ENCODE measurements at regions not wholly inside any gene's neighbourhood (a gene's known extent, or its start where the extent isn't known, plus 50 kb on each side); places are given as distances from the start of the nearest gene placed in this dataset.

DNA sequence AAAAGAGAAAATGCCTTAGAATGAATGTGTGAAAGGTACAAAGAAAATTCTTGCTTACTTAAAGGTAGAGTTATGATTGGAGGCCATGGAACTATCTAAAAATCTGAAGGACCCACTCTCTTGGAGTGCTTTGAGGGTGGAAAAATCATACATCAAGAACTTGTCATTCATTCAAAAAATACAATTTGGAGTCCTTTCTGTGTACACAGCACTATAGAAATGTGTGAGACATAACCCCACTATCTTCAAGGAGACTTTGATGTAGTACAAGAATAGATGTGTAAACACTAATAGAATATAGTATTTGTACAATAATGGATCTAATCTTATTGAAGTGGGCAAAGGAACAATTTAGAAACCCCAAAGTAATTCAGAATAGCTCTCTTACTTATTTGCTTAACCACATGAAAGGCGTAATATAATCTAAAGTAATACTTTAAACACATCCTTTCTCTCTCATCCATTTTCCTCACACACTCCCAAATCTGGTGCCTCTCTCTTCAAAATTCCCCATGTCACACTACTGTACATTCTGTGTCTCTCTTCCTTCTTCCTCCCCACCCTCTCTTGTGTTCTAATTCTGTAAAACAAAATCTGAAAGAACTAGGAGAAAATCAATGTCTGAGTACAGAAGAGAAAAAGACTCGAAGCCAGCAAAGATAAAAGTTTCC is 166.7 kb downstream of the DNAJB9 start:
- no peak for DNase-seq (ENCODE audit: low spot score in 2 of 2)
- no peak overlapping the region for H3K4me3 Mint-ChIP-seq
- no peak overlapping the region for H3K27ac Mint-ChIP-seq
- no peaks in the 10 kb centered on the region for H3K9me3 Mint-ChIP-seq
- H3K4me1 Mint-ChIP-seq, result no peaks in the 10 kb centered on the region
- no peak for ATAC-seq
- no peaks in the 10 kb centered on the region for H3K36me3 Mint-ChIP-seq

GRCh38 chr7:108770981-108771745 is 201.5 kb downstream of the DNAJB9 start:
- Mint-ChIP-seq H3K9me3 (no peaks in the 10 kb centered on the region), H3K4me1 (no peaks in the 10 kb centered on the region), H3K27ac (no peak overlapping the region), H3K4me3 (no peak overlapping the region), H3K36me3 (no peaks in the 10 kb centered on the region)
- DNase-seq (ENCODE audit: low spot score in 2 of 2), result no peak
- ATAC-seq, result no peak

DNA sequence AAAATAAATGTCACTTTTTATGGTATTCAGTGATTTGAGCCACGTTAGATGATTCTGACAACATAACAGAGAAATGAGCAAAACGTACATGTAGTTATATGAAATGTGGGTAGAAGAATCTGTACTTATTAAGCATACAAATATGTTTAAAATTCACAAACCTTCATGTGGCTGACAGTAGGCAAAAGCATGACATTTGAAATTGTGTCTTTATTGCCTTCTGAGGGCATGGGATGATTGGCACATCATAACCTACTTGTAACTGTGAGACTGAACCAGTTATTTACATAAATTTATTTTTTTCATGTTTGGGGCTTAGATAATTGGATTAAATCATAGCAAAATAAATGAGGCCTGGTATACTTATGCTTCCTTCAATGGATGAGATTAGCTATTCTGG is 202.2 kb downstream of the DNAJB9 start:
- no peak overlapping the region for H3K4me3 Mint-ChIP-seq
- H3K27ac Mint-ChIP-seq, result no peak overlapping the region
- ATAC-seq, result no peak
- DNase-seq (ENCODE audit: low spot score in 2 of 2), result no peak
- no peaks in the 10 kb centered on the region for H3K9me3 Mint-ChIP-seq
- H3K36me3 Mint-ChIP-seq, result no peaks in the 10 kb centered on the region
- H3K4me1 Mint-ChIP-seq, result no peaks in the 10 kb centered on the region

GRCh38 chr7:108777966-108778365 is 208.3 kb downstream of the DNAJB9 start:
- peaks cover 3% of the 10 kb centered on the region for H3K9me3 Mint-ChIP-seq
- ATAC-seq (no peak), DNase-seq (ENCODE audit: low spot score in 2 of 2) (no peak)
- H3K4me3 Mint-ChIP-seq, result no peak overlapping the region
- no peaks in the 10 kb centered on the region for H3K36me3 Mint-ChIP-seq
- no peak overlapping the region for H3K27ac Mint-ChIP-seq
- H3K4me1 Mint-ChIP-seq, result no peaks in the 10 kb centered on the region

GRCh38 chr7:108789451-108789850 is 219.8 kb downstream of the DNAJB9 start:
- Mint-ChIP-seq H3K36me3 (no peaks in the 10 kb centered on the region), H3K27ac (no peak overlapping the region), H3K4me3 (no peak overlapping the region), H3K4me1 (no peaks in the 10 kb centered on the region), H3K9me3 (peaks cover 20% of the 10 kb centered on the region)
- ATAC-seq (no peak), DNase-seq (ENCODE audit: low spot score in 2 of 2) (no peak)

GRCh38 chr7:108794466-108794865 is 224.8 kb downstream of the DNAJB9 start:
- no peak for ATAC-seq

DNA sequence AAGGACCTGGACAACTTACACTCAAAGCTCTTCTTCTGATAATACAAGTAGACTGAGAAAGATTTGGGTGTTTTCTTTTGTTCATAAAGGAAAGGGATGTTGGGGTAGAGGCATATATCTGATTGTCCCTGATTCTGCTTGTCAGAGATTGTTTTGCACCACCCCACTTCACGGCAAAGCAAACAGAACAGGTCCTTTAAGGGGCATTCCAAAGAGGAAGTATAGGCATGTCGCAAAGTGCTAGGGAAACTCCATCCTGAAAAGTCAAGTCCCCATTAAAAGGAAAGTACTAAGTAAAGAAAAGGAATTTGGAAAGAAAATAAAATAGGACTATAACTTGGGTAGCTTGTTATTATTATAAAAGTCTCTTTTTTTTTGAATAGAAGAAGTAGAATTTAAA is 233.0 kb downstream of the DNAJB9 start:
- no peak for ATAC-seq
- no peak overlapping the region for H3K4me3 Mint-ChIP-seq
- DNase-seq (ENCODE audit: low spot score in 2 of 2), result no peak
- H3K4me1 Mint-ChIP-seq, result no peaks in the 10 kb centered on the region
- no peaks in the 10 kb centered on the region for H3K36me3 Mint-ChIP-seq
- peaks cover 10% of the 10 kb centered on the region for H3K9me3 Mint-ChIP-seq
- H3K27ac Mint-ChIP-seq, result no peak overlapping the region

More at GRCh38 chr7:108794466-108794865, 224.8 kb downstream of the DNAJB9 start:
- no peaks in the 10 kb centered on the region for H3K4me1 Mint-ChIP-seq
- H3K27ac Mint-ChIP-seq, result no peak overlapping the region
- peaks cover 11% of the 10 kb centered on the region for H3K9me3 Mint-ChIP-seq
- no peak overlapping the region for H3K4me3 Mint-ChIP-seq
- no peaks in the 10 kb centered on the region for H3K36me3 Mint-ChIP-seq
- no peak for DNase-seq (ENCODE audit: low spot score in 2 of 2)

DNA sequence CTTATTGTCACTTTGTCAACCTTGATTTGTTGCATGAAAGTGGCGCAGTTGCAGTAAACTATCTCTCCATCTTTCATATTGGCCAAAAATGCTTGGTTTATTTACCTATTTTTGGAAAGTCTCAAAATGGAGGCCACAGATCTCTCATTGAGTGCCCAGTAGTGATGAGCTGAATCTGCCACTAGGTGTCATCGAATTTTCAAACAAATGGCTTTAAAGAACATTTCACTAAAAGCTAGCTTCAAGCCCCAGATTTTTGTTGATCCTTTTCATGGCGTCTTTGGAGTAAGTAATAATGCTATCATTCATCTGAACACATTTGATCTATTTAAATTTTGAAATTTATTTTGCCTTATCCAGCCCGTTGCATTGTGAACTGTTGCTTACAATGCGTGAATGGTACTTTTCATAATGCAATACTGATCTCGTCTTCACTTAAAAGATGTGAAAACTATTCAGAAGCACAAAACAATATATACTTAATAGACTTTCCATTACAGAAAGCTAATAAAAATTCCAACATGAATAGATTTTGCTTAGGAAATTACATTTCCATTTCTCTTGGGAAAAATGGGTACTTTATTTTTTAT is 236.2 kb downstream of the DNAJB9 start:
- Mint-ChIP-seq H3K36me3 (no peaks in the 10 kb centered on the region), H3K9me3 (no peaks in the 10 kb centered on the region), H3K4me3 (no peak overlapping the region), H3K4me1 (no peaks in the 10 kb centered on the region), H3K27ac (no peak overlapping the region)
- ATAC-seq (no peak), DNase-seq (ENCODE audit: low spot score in 2 of 2) (no peak)

DNA sequence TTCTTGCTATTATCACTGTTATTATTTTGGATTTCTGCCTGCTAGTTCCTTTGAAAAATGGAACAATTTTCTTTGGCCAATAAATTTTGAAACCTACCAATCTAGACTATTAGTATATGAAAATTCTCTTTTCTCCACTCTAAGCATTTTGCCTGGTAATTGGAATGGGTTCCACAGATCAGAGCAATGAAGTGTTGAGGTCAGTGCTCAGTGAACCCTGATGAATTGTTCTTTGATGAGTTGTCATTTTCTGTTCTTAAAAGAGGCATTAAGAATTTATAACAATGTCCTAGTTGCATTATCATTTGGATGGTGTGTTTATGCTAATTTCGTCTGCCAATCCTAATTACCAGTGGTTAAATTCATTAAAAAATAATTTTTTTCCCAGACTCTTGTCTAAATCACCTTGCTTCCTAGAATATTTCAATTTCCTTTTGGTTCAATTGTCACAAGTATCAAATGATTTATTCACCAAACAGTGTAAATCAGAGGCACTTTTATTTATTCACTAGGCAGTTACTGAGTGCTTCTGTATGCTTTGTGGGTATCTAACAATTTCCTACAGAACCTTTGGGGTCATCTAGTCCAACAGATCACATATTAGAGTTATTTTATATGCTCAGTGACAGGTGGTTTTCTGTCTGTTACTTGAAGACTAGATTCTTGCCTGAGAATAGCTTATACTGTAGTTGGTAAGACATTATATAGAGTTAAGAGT is 239.0 kb downstream of the DNAJB9 start:
- Mint-ChIP-seq H3K36me3 (no peaks in the 10 kb centered on the region), H3K27ac (no peak overlapping the region), H3K4me3 (no peak overlapping the region), H3K4me1 (no peaks in the 10 kb centered on the region), H3K9me3 (no peaks in the 10 kb centered on the region)
- ATAC-seq (no peak), DNase-seq (ENCODE audit: low spot score in 2 of 2) (no peak)

DNA sequence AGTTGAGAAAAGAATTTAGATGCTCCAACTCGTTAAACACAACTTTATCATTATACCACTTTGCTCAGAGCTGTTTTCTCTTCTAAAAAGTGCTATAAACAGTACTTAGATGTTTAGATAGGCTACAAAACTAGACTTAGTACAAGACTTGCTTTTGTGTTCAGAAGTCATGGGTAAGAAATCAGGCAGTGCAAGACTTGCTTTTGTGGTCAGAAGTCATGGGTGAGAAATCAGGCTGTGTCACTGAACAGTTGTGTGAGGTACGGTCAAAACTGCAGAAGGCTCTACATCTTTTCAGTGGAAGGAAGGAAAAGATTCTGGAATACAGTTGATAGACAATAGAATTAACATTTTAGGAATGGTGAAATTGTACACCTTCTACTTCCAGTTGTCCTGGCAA is 239.7 kb downstream of the DNAJB9 start:
- no peak overlapping the region for H3K4me3 Mint-ChIP-seq
- H3K9me3 Mint-ChIP-seq, result peaks cover 2% of the 10 kb centered on the region
- H3K27ac Mint-ChIP-seq, result no peak overlapping the region
- no peaks in the 10 kb centered on the region for H3K4me1 Mint-ChIP-seq
- no peak for ATAC-seq
- H3K36me3 Mint-ChIP-seq, result no peaks in the 10 kb centered on the region
- DNase-seq (ENCODE audit: low spot score in 2 of 2), result no peak

GRCh38 chr7:108810756-108811385 is 241.2 kb downstream of the DNAJB9 start:
- ATAC-seq, result no peak
- peaks cover 5% of the 10 kb centered on the region for H3K9me3 Mint-ChIP-seq
- H3K27ac Mint-ChIP-seq, result no peak overlapping the region
- H3K4me1 Mint-ChIP-seq, result no peaks in the 10 kb centered on the region
- no peaks in the 10 kb centered on the region for H3K36me3 Mint-ChIP-seq
- H3K4me3 Mint-ChIP-seq, result no peak overlapping the region
- no peak for DNase-seq (ENCODE audit: low spot score in 2 of 2)

GRCh38 chr7:108813251-108814014 is 243.8 kb downstream of the DNAJB9 start:
- Mint-ChIP-seq H3K9me3 (peaks cover 8% of the 10 kb centered on the region), H3K4me1 (no peaks in the 10 kb centered on the region), H3K4me3 (no peak overlapping the region), H3K27ac (no peak overlapping the region), H3K36me3 (no peaks in the 10 kb centered on the region)
- no peak for DNase-seq (ENCODE audit: low spot score in 2 of 2)
- ATAC-seq, result no peak

DNA sequence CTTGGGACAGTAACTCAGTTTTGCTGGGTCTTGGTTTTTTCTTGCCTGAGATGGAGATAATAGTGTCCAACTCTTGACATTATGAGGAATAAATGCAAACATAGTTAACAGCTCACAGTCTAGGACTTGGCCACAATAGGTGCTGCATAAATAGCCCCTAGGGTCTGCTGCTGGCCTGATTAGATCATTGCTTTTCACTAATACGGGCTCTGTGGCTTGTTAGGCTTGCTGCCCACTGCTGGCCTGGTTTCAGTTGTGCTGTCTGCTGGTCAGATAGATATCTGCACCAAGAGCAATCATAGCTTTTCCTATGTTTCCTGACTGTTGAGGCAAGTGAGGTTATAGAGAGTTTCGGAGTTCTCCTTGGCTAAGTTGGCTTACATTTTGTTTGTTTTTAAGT is 246.1 kb downstream of the DNAJB9 start:
- ATAC-seq (no peak), DNase-seq (ENCODE audit: low spot score in 2 of 2) (no peak)
- peaks cover 8% of the 10 kb centered on the region for H3K9me3 Mint-ChIP-seq
- no peak overlapping the region for H3K27ac Mint-ChIP-seq
- no peak overlapping the region for H3K4me3 Mint-ChIP-seq
- no peaks in the 10 kb centered on the region for H3K36me3 Mint-ChIP-seq
- no peaks in the 10 kb centered on the region for H3K4me1 Mint-ChIP-seq

GRCh38 chr7:108818742-108819141 is 249.1 kb downstream of the DNAJB9 start:
- peaks cover 13% of the 10 kb centered on the region for H3K9me3 Mint-ChIP-seq
- DNase-seq (ENCODE audit: low spot score in 2 of 2), result no peak
- no peak for ATAC-seq
- no peak overlapping the region for H3K27ac Mint-ChIP-seq
- no peaks in the 10 kb centered on the region for H3K4me1 Mint-ChIP-seq
- no peaks in the 10 kb centered on the region for H3K36me3 Mint-ChIP-seq
- H3K4me3 Mint-ChIP-seq, result no peak overlapping the region
